ENCODE measurements at regions not wholly inside any gene's neighbourhood (a gene's known extent, or its start where the extent isn't known, plus 50 kb on each side); places are given as distances from the start of the nearest gene placed in this dataset.

DNA sequence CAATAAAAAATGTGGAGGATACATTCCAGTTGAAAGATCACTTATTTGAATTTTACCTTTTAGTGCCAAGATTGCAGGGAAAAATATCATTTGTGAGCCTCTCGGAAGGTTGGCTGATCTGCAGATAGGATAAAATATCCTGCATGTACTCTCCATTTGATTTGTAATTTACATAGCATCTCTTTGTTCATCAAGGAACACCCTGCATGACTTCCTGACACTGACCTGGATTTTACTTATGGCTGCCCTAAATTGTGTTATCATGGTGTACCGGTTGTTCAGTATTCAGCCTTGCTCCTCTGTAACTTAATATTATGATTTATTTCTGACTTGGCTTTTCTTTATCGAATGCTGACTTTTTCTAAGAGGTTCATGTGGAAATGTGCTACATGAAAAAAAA is 226.4 kb downstream of the PIK3C3 start:
- Histone ChIP-seq H3K56ac (ENCODE audit: insufficient read length, low read depth, low read length) (no peak overlapping the region), H2AFZ (ENCODE audit: low read length) (no peak overlapping the region), H3K4ac (ENCODE audit: low read depth, low read length) (no peak overlapping the region), H3T11ph (ENCODE audit: low read length) (no peak overlapping the region), H3K18ac (ENCODE audit: insufficient read length, low read depth, low read length) (no peak overlapping the region), H3K9ac (ENCODE audit: extremely low read depth, insufficient read length, low read length) (no peak overlapping the region), H2AK5ac (ENCODE audit: insufficient read length, low read length) (no peak overlapping the region), H3K23me2 (ENCODE audit: insufficient read length, low read depth, low read length, poor library complexity, severe bottlenecking) (no peaks in the 10 kb centered on the region), H3K4me2 (ENCODE audit: insufficient read depth, insufficient read length, low read length) (no peak overlapping the region), H2BK120ac (ENCODE audit: low read depth, low read length, poor library complexity, severe bottlenecking) (no peak overlapping the region), H2BK20ac (ENCODE audit: low read depth, low read length, poor library complexity, severe bottlenecking) (no peak overlapping the region), H3K14ac (ENCODE audit: insufficient read depth, low read length) (no peak overlapping the region), H3K27ac (ENCODE audit: insufficient read length, low read depth, low read length) (no peak overlapping the region), H4K8ac (replicated peaks; ENCODE audit: insufficient read length, low read depth, low read length) (no peak overlapping the region), H2BK5ac (ENCODE audit: insufficient read length, low read length) (no peak overlapping the region), H4K91ac (ENCODE audit: insufficient read length, low read depth, low read length) (no peak overlapping the region), H3K79me2 (ENCODE audit: insufficient read depth, low read length) (no peaks in the 10 kb centered on the region), H3K23ac (ENCODE audit: insufficient read length, low read depth, low read length) (no peak overlapping the region), H3K9me3 (ENCODE audit: control insufficient read depth, low read depth, low read length) (no peaks in the 10 kb centered on the region), H3K4me1 (ENCODE audit: insufficient read depth, low read length) (no peaks in the 10 kb centered on the region), H2BK15ac (ENCODE audit: low read depth, low read length) (no peak overlapping the region), H3K27me3 (ENCODE audit: insufficient read depth, low read length) (no peaks in the 10 kb centered on the region), H3K79me1 (ENCODE audit: insufficient read depth, low read depth, low read length, poor library complexity, severe bottlenecking) (no peaks in the 10 kb centered on the region), H4K5ac (ENCODE audit: insufficient read length, low read depth, low read length) (no peak overlapping the region), H4K20me1 (ENCODE audit: control insufficient read depth, insufficient read depth, insufficient read length) (no peaks in the 10 kb centered on the region), H2BK12ac (ENCODE audit: insufficient read length, low read depth, low read length) (no peak overlapping the region)
- no peak for TF ChIP-seq CTCF (conservative IDR thresholded peaks at IDR 0.05)
- no peaks in the 10 kb centered on the region for H3K4me1 Mint-ChIP-seq
- peaks cover 0 to 3% (median 0%) of the 10 kb centered on the region in 3 experiments; a peak in 2 of 7 replicates for H3K36me3 Mint-ChIP-seq (ENCODE audit: insufficient read depth in 1 of 3, low read depth in 3 of 3)
- no peaks in the 10 kb centered on the region; a peak in 2 of 5 replicates for H3K9me3 Mint-ChIP-seq
- no peak overlapping the region for H3K27ac Mint-ChIP-seq
- no peak overlapping the region for H3K4me3 Mint-ChIP-seq
- H3K27me3 Mint-ChIP-seq (ENCODE audit: low read depth) = no peaks in the 10 kb centered on the region
- no peak for DNase-seq
- no CpG with 5 or more reads among the region's 3 CpGs for WGBS (ENCODE audit: extremely low coverage, insufficient read length, low lambda C conversion rate)
